T-helper 2 cell treated with Interferon-gamma antibody and Interleukin-4, amounts not matched to agents 100 ng/mL and 5 ng/mL, for 36 hours (primary cell): ENCODE measurements at regions not wholly inside any gene's neighbourhood (a gene's known extent, or its start where the extent isn't known, plus 50 kb on each side); places are given as distances from the start of the nearest gene placed in this dataset.

Experiments used
- intact Hi-C: fragments of 100-400 bp; cut with micrococcal nuclease; formaldehyde crosslinking; loops from one replicate; pipeline ENCODE4 v1.15.1; 2023

DNA sequence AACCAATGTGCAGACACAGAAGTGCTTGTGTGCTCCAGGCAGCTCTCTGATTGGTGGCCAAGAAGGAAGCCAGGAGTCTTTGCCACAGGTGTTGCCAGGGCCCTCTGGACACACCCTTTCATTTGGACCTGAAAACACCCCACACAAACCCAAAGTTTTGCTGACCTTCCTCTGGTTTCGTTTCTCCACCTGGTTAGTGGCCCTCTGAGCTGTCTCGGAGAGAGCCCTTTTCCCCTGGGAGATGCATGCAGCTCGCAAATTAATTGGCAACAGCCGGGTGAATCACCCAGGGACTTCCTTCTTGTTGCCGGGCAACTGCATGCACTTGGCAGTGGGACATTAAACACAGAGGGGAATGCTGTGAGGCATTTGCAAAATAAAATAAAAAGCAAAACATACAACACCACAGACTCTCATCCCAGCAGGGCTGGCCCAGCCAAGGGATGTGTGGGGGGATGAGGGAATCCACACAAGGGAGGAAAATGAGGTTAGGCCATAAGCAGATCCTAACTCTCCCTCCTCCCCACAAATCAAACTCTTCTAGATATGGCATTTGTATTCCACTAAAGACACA, 286.6 kb downstream of the SOX9 start:
- intact Hi-C loops = no loop called here

DNA sequence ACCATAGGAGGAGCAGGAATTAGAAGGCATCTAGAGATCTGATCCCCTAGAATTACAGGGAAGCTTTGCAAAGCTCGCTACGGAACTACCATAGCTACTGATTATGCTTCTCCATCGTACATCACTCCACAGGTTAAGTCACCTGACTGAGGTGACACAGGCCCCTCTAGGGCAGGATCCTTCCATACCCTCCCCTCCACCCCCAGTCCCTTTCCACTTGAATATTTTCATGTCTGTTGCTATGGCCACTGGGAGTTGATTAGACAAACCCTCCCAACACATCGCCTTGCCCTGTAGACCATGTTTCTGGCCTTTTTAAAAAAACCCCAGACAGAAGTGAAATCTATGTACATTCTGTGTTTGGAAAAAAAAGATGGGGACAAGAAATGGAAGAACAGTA, 287.1 kb downstream of the SOX9 start:
- intact Hi-C loops = no loop called here

DNA sequence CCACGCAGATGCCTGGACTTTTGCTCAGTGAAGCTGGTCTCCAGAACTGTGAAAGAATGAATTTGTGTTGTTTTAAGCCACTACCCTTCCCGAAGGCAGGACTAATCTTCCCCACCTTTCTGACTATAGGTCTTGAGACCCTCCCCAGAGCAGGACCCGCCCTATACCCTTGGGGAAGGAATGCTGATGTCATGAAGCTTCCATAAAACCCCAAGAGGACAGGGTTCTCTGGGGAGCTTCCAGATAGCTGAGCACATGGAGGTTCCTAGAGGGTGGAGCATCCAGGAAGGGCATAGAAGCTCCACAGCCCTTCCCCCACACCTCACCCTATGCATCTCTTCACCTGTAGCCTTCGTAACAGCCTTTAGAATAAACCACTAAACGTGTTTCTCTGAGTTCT, 287.8 kb downstream of the SOX9 start:
- intact Hi-C loops = no loop called here

DNA sequence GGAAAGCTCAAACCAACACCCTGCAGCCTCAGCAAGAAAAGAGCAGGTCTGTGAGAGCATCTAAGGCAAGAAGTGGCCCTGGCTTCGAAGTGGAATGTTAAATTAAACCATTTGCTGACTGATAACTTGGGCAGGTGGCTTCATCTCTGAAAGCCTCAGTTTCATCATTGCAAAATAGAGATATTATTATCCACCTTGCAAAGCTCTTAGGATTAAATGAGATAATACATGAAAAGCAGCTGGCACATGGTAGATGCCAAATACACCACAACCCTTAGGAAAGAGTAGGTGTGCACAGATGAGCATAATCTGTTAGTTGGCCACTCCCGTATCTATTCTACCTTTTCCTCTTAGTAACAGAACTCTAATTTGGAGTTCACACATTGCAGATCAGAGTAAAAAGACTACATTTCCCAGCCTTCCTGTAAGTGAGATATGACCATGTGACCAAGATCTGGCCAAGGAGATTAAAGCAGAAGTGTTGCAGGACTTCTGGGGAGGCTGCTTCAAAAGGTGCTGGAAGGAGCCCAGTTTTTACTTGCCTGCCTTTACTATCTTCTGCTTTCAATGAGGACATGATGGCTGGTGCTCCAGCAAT, 288.7 kb downstream of the SOX9 start:
- intact Hi-C loops = no loop called here

DNA sequence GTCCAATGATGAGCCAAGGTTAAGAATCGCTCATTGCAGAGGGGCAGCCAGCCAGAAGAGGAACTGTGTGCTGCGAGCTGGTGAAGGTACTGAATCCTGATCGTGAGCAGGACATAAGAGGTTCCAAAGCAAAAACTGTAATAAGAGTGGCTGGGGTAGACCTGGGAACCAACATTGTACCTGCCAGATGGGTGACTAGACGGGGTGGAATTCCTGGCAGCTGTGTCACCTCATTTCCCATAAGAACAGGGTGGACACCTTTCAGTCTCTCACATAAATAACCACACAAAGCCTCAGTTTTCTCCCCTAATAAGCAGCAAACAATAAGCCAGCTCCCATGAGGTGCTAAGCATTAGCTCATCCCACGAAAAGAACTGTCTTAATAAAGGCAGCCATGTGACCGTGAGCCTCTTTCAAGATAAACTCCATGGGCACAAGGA, 290.3 kb downstream of the SOX9 start:
- intact Hi-C loops = no loop called here

DNA sequence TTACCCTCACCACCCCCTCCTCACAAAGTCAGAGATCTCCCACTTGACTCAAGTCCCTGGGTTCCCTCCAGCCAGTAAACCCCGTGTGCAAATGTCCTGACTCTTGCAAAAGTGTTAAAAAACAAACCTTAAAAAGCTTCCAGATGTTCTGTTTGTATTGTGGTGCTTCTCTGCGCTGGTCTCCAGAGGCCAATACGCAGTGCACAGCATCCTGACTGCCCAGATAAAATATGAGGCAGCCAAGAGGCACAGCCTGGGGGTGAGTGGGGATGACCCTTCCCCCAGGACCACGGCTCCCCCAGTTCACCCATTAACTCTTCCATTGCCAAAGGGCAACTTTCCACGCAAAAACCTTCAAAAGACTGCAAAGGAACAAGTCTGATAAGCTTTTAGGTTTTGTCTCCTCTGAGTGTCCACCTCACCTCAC, 291.8 kb downstream of the SOX9 start:
- intact Hi-C loops = no loop called here

DNA sequence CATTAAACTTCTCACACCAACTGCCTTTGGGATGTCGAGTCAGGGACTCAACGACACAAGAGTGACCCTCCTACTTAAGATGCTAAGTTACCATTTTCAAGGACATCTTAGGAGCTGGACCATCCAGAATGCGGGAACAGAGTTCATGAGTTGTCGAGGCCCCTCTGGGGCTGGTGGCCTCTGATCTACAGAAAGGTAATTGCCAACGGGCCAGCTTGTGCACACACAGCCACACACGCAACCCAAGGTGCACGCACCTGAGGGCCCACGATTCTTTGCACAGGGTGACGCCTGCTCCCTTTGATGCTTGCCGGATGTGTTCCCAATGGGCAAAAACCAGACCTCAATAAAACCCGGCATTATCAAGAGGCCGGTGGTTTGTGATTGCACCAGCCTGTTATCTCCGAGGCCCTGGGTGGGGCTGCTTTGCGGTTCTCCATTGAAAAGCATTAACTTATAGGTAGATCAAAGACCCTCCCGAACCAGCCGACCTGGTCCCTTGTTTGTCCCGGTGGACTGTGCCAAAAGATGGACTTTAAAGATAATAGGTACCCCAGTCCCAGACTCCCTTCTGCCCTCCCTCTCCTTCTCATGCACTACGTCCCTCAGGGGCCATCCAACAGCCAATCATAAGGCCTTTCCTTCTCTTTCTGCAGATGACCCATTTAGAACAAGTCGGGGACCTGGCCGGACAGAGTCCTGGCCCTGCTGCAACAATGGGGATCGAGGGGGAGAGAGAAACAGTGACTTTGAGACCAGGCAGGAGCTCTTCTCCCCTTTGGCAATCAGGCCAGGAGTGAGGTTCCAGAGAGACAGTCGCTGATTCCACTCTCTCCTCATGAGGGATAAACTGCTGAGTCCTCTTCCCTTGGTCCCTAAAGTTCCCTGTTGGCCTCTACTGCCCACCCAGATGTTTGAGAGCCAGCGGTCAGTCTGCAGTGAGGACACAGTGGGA, 292.5 kb downstream of the SOX9 start:
- intact Hi-C loops = no loop called here

DNA sequence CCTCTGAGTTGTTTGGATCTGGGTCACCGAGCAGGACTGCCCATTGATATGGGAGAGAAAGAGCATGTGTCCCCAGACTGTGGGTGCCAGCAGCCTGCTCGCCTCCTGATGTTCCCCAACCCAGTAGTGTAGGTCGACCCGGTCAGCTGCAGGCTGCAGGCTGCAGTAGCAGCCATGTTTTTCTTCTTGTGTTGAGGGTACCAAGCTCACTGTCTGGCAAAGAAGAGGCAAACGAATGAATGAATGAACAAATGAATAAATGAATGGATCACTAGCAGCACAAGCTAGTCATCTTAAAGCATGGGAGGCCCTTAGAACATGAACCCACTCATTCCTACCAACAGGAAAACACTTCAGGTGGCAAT, 293.2 kb downstream of the SOX9 start:
- intact Hi-C loops = no loop called here

DNA sequence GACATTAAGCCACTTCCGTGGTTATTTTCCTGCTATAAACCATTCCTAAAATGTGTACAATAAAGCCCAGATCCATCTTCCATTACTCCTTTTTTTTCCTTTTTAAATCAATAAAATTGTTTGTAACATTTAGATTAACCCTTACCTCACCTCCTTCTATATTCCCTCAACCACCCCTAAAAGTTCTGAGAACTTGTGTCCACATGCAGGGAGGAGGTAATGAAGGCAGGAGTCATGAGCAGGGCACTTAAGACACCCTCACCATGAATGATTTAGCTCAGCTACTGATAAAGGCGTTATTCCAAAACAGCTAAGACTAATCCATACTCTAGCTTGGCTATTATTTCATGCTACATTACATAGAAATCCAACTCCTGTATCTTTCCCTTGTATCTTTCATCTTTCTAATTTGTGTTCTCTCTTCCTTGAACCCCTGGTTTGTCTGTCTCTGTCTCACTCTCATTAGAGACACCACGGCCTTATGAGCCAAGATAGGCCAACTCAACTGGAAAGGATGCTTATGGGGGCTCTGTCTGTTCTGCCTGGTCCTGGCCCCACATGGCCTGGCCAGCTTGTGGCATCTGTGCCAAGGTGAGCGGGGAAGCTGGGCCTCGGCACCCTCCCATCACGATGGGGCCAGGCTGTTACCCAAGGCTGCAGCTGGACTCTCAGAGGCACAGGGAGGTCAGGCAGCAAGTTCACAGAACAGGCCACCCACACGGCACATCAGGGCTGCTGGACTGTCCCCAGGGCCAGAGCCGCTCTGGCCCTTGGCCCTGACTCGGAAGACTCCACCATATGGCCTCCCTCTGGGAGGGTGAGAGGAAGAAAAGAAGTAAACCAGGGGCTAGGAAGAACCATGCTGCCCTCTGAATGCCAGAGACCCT, 294.4 kb downstream of the SOX9 start:
- intact Hi-C loops = no loop called here

DNA sequence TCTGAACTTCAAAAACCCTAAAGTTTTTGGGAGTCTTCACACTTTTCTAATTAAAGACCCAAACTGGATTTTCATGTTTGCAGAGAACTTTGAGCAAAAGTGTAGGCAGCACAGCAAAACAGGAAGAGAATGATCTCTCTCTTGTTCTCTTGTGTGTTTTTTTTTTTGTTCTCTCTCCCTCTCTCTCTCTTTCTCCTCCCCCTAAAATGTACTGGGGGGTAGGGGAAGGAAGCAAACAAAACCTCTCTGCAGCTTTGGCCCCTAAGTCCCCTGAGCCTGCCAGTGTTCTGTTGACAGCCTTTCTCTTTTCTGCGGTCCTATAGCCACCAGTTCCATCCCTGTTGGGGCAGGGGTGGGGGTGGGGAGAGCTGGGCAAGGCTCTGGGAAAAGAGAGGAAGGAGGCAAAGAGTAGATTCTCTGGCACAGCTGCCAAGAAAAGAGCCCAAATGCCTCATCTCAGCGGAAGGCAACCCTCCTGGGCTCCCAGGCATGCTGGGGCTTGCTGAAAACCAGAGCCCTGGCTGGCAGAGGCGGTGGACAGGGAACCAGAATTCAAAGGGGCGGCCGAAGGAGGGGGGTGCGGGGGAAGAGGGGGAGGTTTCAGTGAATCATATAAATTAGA, 295.3 kb downstream of the SOX9 start:
- intact Hi-C loops = no loop called here

DNA sequence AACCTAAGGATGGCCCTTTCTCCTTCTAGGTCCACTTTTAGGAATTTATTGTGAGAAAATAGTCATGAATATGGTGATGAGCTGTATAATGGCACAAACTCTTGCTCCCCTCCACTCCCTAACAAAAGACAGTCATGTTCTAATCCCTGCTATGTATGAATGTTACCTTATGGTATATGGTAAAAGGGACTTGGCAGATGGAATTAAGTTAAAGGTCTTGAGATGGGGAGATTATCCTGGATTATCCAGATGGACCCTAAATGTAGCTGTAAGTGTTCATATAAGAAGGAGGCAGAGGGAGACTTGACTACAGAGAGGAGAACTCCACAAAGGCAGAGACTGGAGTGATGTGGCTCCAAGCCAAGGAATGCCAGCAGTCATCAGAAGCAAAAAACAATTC, 296.1 kb downstream of the SOX9 start:
- intact Hi-C loops = no loop called here

DNA sequence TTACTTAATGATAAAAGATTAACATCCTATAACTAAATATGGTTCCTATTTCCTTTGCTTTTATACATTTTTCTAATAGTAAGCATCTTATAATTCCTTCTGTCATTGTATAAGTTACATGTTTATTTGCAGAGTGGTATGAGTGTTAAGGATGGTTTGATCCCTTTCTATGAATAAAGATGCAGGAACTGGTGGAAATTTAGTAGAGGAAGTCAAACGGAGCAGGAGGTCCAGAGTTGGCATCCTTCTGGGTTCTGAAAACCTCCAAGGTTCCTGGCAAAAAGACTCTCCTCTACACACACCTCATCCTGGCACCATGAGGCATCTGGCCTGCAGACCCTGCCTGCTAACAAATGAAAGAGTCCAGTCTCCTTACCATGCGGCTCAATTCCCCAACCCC, 296.8 kb downstream of the SOX9 start:
- intact Hi-C loops = no loop called here

DNA sequence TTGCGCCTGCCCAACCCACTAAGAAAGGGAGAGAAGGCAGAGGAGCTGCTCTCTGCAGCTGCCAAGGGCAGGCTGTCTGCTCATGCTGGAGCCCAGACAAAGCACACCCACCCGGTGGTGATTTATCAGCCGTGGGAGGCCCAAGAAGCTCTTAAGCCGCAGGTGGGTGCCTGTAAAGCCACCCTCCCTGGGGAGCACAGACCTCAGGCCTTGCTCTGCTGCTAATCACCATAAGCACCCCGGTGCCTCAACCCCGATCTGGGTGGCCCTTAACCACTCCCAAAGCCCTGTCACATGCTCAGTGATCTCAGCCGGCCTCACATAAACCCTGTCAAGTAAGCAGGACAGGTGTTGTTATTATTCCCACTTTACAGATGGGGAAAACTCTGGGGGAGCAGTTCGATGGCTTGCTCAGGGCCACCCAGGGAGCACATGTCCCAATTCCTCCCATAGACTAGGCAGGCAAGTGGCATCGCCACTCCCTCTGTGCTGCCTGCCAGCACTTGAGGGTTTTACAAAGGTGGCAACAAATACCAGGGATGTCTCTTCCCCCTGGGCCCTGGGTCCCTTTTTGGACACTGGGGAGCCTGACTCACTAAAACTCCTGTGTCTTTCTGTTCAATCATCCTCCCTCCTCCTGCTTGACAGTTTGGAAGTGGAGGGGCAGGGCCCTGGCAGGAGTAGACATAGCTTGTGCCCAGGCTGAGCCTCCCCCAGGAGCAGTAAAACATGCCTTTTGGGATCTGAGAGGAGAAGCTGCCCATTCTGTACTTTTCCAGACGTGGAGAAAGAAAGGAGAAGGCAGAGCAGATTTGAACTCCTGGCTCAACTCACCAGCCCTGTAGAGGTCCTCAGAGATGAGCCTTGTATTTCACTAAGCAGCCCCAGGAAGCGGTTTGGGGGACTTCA, 299.3 kb downstream of the SOX9 start:
- intact Hi-C loops = no loop called here

DNA sequence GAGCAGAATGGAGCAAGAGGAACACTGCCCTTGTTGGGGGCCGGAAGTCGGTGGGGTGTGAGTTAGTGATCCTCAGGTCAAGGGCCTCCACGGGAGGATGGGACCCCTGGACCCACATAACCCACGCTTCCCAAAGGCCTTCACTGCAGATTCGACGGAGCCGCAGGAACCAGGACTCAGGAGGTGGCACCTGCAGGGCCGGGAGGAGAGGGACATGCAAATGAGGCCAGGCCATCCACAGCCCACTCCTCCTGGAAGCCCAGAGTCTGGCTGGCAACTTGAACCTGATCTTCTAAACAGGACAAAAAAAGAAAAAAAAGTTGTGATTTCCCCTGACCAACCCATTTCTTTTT, 299.9 kb downstream of the SOX9 start:
- intact Hi-C loops = no loop called here

DNA sequence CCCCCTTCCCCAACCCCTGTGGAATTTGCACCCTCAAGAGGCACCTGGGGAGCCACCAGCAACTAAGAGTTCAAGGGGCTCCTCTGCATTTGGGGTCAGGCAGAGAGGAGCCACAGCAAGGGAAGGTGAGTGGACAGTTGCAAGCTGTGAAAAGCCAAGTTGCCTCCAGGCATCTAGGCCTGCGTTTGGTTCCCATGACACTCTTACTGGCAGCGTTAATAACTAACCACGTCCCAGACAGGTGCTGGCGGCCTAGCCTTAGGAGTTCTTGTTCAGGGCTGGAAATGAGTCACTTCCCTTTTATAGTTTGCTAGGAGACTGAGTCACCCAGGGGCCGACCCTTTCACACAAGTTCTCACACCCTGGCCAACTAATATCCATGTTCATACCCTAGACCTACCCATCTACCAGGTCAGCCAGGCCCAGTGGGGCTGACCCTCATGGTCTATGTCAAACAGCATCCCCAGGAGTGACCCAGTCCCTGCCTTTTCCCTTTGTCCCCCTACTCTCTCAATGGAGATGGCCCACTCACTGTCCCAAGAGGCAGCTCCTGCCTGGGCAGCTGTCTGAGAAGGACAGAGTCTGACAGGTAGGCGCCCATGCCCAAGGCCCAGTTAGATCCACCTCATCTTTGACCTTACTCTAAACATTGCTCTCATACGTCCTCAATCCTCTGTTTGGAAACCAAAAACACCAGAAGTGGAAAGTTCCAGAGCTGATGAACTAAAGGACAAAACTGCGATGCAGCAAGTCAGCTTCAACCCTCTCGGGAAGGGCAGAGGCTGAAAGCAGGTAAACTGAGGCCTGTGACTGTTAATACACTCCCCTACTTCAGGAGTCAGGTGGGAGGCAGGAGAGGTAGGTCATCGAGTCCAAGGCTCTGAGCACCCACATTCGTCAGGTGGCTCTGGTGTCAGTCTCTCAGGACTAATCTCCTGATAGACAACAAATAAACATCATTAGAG, 300.6 kb downstream of the SOX9 start:
- intact Hi-C loops = no loop called here

DNA sequence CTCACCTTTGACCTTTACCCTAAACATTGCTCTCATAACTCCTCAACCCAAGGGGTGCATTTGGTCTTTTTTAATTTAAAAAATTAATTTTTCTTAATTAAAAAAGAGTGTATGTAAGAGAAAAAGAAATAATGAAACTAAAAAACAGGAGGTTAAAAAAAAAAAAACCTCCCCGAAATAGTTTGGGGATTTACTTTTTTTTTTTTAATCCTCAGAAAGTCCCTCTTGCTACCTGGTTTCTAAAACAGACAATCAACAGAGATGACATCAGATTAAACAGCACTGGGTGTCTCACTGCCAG, 301.3 kb downstream of the SOX9 start:
- intact Hi-C loops = no loop called here

DNA sequence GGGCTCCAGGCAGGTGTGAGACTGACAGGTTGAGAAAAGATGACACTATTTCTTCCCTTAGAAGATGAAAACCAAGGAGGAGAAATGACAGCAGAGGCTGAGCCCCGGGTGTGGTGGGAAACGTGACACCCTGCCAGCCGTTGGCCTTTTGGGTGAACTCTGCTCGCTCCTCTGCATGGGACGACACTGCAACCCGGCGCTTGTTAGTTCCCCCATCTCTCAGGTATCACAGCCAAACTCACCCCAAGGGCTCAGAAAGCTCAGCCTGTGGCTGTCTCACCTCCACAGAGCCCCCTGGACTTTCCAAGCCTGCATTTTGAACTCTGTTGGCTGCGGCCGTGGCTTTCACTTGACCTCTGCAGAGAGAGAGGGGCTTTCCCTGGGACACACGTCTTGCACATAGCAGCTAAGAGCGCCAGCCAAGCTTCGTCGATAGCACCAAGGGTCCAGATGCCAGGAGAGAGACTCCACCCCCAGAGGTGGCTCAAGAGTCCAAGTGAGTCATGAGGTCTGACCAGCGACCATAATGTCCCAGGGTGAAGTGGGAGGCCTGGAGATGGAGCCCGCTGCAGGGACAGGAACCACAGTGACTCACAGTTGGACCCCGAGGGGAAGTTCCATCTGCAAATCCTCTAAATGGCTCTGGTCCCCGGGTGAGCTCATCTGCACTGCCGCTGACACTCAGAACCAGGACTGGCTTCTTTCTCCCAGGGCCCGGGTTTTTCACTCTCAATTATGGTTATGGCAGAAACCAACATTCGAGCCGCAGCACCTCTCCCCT, 301.9 kb downstream of the SOX9 start:
- intact Hi-C loops = no loop called here

DNA sequence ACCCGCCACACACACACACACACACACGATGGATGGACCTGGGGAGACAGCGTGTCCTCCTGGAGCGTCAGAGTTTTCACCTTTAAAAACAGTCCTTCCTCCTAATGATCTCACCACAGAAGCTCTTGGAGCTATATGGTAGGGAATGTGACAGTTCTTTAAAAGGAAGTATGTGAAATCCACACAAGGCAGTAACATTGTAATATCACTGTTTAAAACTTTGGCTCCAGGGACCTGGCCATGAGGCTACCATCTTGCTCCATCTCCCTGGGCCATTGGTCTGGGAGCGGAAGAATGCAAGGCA, 302.4 kb downstream of the SOX9 start:
- intact Hi-C loops = no loop called here

DNA sequence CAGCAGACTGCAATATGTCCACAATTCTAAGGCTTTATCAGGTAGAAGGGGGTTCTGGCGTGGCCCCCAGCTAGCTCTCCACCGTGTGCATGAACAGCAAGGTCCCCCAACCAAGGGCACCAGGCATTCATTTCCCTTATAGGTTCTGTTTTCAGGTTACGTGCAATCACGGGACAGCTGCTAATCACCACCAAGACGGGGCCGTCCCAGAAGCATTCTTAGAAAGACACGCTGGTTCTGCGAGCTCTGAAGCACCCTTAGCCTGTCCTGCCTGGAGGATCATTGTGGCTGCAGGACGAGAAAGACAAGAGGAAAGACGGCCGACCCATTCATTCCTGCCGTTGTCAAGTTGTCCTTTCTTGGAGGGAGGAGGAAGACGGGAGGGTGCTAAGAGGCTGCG, 302.9 kb downstream of the SOX9 start:
- intact Hi-C loops = no loop called here
